ENCODE measurements at regions not wholly inside any gene's neighbourhood (a gene's known extent, or its start where the extent isn't known, plus 50 kb on each side); places are given as distances from the start of the nearest gene placed in this dataset.

GRCh38 chr9:135179041-135179440 is 91.6 kb downstream of the OLFM1 start:
- TF ChIP-seq CTCF (IDR thresholded peaks at IDR 0.05) (no peak), POLR2A (IDR thresholded peaks at IDR 0.05) (no peak)

All from right lobe of liver (tissue), 4 donors.